ENCODE measurements at regions not wholly inside any gene's neighbourhood (a gene's known extent, or its start where the extent isn't known, plus 50 kb on each side); places are given as distances from the start of the nearest gene placed in this dataset.

DNA sequence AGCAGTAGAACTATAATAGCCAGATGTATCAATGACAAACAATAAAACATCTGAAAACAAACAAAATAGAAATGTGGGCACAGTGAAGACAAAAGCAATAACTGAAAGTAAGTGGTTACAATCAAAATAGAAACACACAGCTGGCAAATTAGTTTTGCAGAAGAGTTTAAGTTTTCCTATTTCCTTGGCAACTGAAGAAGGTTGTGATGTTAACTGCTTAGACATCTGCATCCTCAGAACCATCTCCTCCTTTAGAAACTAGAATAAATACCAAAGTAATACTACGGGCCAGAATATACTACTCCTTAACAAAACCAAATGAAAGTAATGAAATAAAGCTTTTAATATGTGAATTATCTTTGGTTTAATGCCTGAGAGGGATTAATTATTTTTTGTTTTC is 605.5 kb downstream of the LTN1 start:
- TF ChIP-seq POLR2AphosphoS5 (IDR thresholded peaks at IDR 0.05) (no peak), POLR2A (IDR thresholded peaks at IDR 0.05) (no peak), EP300 (IDR thresholded peaks at IDR 0.05) (no peak)
- TF ChIP-seq, protein P1, sequence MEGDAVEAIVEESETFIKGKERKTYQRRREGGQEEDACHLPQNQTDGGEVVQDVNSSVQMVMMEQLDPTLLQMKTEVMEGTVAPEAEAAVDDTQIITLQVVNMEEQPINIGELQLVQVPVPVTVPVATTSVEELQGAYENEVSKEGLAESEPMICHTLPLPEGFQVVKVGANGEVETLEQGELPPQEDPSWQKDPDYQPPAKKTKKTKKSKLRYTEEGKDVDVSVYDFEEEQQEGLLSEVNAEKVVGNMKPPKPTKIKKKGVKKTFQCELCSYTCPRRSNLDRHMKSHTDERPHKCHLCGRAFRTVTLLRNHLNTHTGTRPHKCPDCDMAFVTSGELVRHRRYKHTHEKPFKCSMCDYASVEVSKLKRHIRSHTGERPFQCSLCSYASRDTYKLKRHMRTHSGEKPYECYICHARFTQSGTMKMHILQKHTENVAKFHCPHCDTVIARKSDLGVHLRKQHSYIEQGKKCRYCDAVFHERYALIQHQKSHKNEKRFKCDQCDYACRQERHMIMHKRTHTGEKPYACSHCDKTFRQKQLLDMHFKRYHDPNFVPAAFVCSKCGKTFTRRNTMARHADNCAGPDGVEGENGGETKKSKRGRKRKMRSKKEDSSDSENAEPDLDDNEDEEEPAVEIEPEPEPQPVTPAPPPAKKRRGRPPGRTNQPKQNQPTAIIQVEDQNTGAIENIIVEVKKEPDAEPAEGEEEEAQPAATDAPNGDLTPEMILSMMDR (IDR thresholded peaks at IDR 0.05): no peak
